Mucosa of descending colon (tissue), 3 donors: ENCODE measurements at regions not wholly inside any gene's neighbourhood (a gene's known extent, or its start where the extent isn't known, plus 50 kb on each side); places are given as distances from the start of the nearest gene placed in this dataset.

Source experiments
- ATAC-seq: fragments of 200-7000 bp; cut with Tn5 transposase; one replicate; pipeline ENCODE4 v1.9.1; 2020; ENCODE audit warnings: mild to moderate bottlenecking, moderate library complexity
- DNase-seq, 3 donors: peaks; one replicate each; pipeline ENCODE4 v3.0.0-alpha.2; 2020
- H3K36me3 ChIP-seq: fragments of 200-600 bp; one replicate; pipeline ENCODE4 v1.8.0; 2021; ENCODE audit warnings: low read depth, mild to moderate bottlenecking
- H3K4me1 ChIP-seq: fragments of 200-600 bp; one replicate; pipeline ENCODE4 v1.8.0; 2021; ENCODE audit warnings: low read depth, mild to moderate bottlenecking
- H3K4me3 ChIP-seq: fragments of 200-600 bp; one replicate; pipeline ENCODE4 v1.8.0; 2021; ENCODE audit warnings: mild to moderate bottlenecking
- H3K9me3 ChIP-seq: fragments of 200-600 bp; one replicate; pipeline ENCODE4 v1.8.0; 2021; ENCODE audit warnings: mild to moderate bottlenecking
- CTCF ChIP-seq: fragments of 200-600 bp; IDR thresholded peaks from one replicate; pipeline ENCODE4 v1.8.0; 2022; ENCODE audit warnings: antibody characterized with exemption, mild to moderate bottlenecking
- intact Hi-C, 2 donors: fragments of 100-400 bp; cut with DNase I in 1 of 2; cut with micrococcal nuclease in 1 of 2; formaldehyde crosslinking; loops; one replicate each; pipeline versions ENCODE4 v1.11.0 to v1.11.1; 2022; cut with DNase I, micrococcal nuclease
- donor health status: DM: no; HTN: no; CAD: no; lungs with moderate emphysema.
- donor health status: DM: no; HTN: no; CAD: no.
- donor health status: DM: no; HTN: yes; CAD: no.

- Histone ChIP-seq H3K36me3 (no peaks in the 10 kb centered on the region), H3K4me1 (no peaks in the 10 kb centered on the region), H3K4me3 (no peak overlapping the region), H3K9me3 (no peaks in the 10 kb centered on the region)
- ATAC-seq (no peak), DNase-seq (no peak)
- intact Hi-C loops: no loop called here
- TF ChIP-seq CTCF: no peak
These were observed 79.2 kb downstream of the BOD1 start for GRCh38 chr5:173537228-173537627.

DNA sequence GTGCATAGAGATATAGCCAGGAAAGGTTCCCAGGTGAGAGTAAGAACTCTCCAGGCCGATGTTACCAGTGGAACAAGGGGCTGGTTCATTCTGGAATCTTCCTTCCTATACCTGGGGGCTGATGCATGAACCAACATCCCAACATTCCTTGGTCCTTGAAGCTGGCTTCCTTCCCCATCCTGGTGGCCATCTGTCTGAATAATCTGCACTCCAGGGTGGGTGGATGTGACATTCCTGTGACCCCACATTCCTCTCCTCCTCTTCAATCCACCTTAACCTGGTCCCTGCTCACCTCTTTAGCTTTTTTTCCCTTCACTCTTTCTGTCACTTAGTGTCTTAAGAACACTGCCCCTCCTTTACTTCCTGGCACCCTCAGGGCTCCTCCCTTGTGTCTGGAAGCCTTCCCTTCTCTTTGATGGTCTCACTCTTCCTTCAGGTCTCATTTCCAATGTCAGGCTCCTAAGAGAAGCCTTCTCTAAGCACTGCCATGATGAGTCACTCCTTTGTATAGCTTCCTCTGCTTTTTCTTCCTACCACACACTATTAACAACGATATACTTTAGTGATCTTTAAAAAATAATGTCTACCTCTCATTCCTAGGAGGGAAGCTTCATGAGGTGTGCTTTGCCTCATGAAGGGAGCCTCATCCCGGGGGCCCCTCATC is 80.3 kb downstream of the BOD1 start:
- TF ChIP-seq CTCF: no peak
- no peaks in the 10 kb centered on the region for H3K9me3 ChIP-seq
- ATAC-seq (no peak), DNase-seq (no peak)
- no peak overlapping the region for H3K4me3 ChIP-seq
- no peaks in the 10 kb centered on the region for H3K36me3 ChIP-seq
- intact Hi-C loops: no loop called here
- no peaks in the 10 kb centered on the region for H3K4me1 ChIP-seq

DNA sequence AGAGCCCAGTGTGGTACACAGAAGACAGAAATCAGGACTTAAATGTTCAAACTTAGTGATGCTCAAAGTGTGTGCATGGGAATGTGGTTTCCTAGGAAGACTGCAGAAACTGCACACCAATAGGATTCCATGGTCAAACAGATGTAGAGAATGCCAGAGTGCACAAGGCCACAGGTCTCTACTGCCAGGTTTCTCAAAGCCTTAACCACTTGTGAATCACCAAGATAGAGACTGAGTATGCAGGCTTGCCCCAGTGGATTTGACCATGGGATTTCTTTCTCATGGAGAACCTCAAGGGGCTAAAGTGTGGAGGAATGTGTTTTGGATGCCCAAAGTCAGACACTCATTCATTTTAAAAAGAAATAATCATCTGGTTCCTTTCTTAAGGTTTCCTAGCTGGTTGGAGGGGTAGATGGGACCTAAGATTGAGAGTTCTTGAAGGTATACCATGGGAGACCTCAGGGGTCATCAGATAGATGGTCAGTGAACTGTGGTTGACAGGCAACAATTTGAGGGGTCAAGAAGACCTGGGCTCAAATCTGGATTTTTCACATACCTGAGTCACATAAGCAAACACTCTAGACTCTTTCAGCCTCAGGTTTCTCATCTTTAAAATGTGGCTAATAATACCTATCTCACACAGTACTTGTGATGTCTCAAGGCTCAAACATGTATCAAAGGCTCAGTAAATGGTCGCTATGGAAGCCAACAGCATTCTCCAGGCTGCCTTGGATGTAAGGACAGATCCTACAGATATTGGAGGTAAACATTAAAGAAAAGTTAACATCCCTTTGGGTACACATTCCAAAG is 81.1 kb downstream of the BOD1 start:
- DNase-seq (no peak), ATAC-seq (no peak)
- H3K9me3 ChIP-seq: no peaks in the 10 kb centered on the region
- no peak for TF ChIP-seq CTCF
- intact Hi-C loops: no loop called here
- no peaks in the 10 kb centered on the region for H3K36me3 ChIP-seq
- no peak overlapping the region for H3K4me3 ChIP-seq
- no peaks in the 10 kb centered on the region for H3K4me1 ChIP-seq

DNA sequence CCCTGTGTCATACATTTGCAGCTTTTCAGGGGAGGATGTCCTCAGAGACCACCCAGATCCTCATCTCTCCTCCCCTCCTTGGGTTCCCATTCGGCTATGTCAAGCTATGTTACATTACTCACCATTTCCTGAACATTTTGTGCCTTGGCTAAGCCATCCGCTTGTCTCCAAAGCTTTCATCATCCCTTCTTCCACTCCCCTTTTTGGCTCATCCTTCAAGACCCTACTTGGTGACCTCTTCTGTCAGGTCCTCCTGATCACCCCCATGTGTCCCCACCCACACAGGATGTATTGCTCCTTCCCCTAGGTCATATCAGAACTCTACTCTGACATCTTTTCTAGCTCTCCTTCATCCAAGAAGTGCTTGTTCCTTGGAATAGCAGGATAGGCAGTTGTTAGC is 81.8 kb downstream of the BOD1 start:
- Histone ChIP-seq H3K36me3 (no peaks in the 10 kb centered on the region), H3K9me3 (no peaks in the 10 kb centered on the region), H3K4me3 (no peak overlapping the region), H3K4me1 (no peaks in the 10 kb centered on the region)
- DNase-seq (no peak), ATAC-seq (no peak)
- no peak for TF ChIP-seq CTCF
- intact Hi-C loops: no loop called here

GRCh38 chr5:173534031-173534430 is 82.4 kb downstream of the BOD1 start:
- intact Hi-C loops: no loop called here
- no peak overlapping the region for H3K4me3 ChIP-seq
- DNase-seq: no peak
- no peaks in the 10 kb centered on the region for H3K9me3 ChIP-seq
- H3K4me1 ChIP-seq: no peaks in the 10 kb centered on the region
- no peak for TF ChIP-seq CTCF
- ATAC-seq: no peak
- no peaks in the 10 kb centered on the region for H3K36me3 ChIP-seq
